Loucy (cell line): ENCODE measurements at regions not wholly inside any gene's neighbourhood (a gene's known extent, or its start where the extent isn't known, plus 50 kb on each side); places are given as distances from the start of the nearest gene placed in this dataset.

Source experiments
- H2AFZ ChIP-seq: fragments of 200-600 bp; sonication (generic); 2 replicates; pipeline ENCODE4 v1.6.0; 2016; ENCODE audit warnings: antibody characterized with exemption, mild to moderate bottlenecking, low read length, moderate library complexity
- H3F3A ChIP-seq: fragments of 200-600 bp; 2 replicates; pipeline ENCODE4 v1.6.0; 2016; ENCODE audit warnings: antibody characterized with exemption, low read depth, mild to moderate bottlenecking
- H3K27me3 ChIP-seq: fragments of 200-600 bp; sonication (generic); 2 replicates; pipeline ENCODE4 v1.6.1; 2014; ENCODE audit warnings: low read length, mild to moderate bottlenecking; ENCODE audit not compliant: insufficient read depth, poor library complexity, severe bottlenecking
- H3K36me3 ChIP-seq: fragments of 200-600 bp; sonication (generic); 2 replicates; pipeline ENCODE4 v1.6.1; 2016; ENCODE audit warnings: low read length; ENCODE audit not compliant: insufficient read depth
- H3K4me1 ChIP-seq: fragments of 200-600 bp; sonication (generic); 2 replicates; pipeline ENCODE4 v1.5.1; 2014; ENCODE audit warnings: low read length, mild to moderate bottlenecking; ENCODE audit not compliant: insufficient read depth, poor library complexity, severe bottlenecking
- H3K4me2 ChIP-seq: fragments of 200-600 bp; sonication (generic); 2 replicates; pipeline ENCODE4 v1.6.0; 2014; ENCODE audit warnings: antibody characterized with exemption, low read length, low read depth, mild to moderate bottlenecking; ENCODE audit not compliant: poor library complexity, severe bottlenecking
- H3K4me3 ChIP-seq: fragments of 200-600 bp; sonication (generic); 2 replicates; pipeline ENCODE4 v1.5.1; 2014; ENCODE audit warnings: low read length, mild to moderate bottlenecking, mixed read lengths; ENCODE audit not compliant: poor library complexity, severe bottlenecking
- H3K79me2 ChIP-seq: fragments of 200-600 bp; sonication (generic); 2 replicates; pipeline ENCODE4 v1.6.1; 2014; ENCODE audit warnings: low read length; ENCODE audit not compliant: insufficient read depth
- H3K9ac ChIP-seq: fragments of 200-600 bp; sonication (generic); 2 replicates; pipeline ENCODE4 v1.6.0; 2014; ENCODE audit warnings: mild to moderate bottlenecking, low read depth, low read length, moderate library complexity; ENCODE audit not compliant: poor library complexity, severe bottlenecking
- H3K9me2 ChIP-seq: fragments of 200-600 bp; sonication (generic); replicated peaks from 2 replicates; pipeline ENCODE4 v1.6.1; 2016; ENCODE audit warnings: low read depth, low read length, mixed read lengths
- H3K9me3 ChIP-seq: fragments of 200-600 bp; sonication (generic); 2 replicates; pipeline ENCODE4 v1.6.1; 2014; ENCODE audit warnings: mild to moderate bottlenecking, antibody characterized with exemption, low read length, low read depth; ENCODE audit not compliant: insufficient read depth
- H4K20me1 ChIP-seq: fragments of 200-600 bp; sonication (generic); 2 replicates; pipeline ENCODE4 v1.6.0; 2014; ENCODE audit warnings: antibody characterized with exemption, low read length, mild to moderate bottlenecking; ENCODE audit not compliant: insufficient read depth, poor library complexity, severe bottlenecking
- CTCF ChIP-seq: fragments of 200-600 bp; sonication (generic); conservative IDR thresholded peaks from 2 replicates; pipeline ENCODE4 v1.5.1; 2014; ENCODE audit warnings: mild to moderate bottlenecking, antibody characterized with exemption, low read length
- EZH2phosphoT487 ChIP-seq: fragments of 200-600 bp; IDR thresholded peaks from 2 replicates; pipeline ENCODE4 v1.6.1; 2018; ENCODE audit warnings: antibody characterized with exemption, mild to moderate bottlenecking, moderate library complexity, borderline replicate concordance

GRCh38 chr13:53158201-53158600 lies 129.6 kb downstream of the OLFM4 start:
- no peaks in the 10 kb centered on the region for H3K9me2 ChIP-seq
- no peaks in the 10 kb centered on the region for H3K9me3 ChIP-seq
- no peaks in the 10 kb centered on the region for H4K20me1 ChIP-seq
- no peak overlapping the region for H3K9ac ChIP-seq
- H3K4me3 ChIP-seq = no peak overlapping the region
- H3K79me2 ChIP-seq = no peaks in the 10 kb centered on the region
- H3K27me3 ChIP-seq = no peaks in the 10 kb centered on the region
- no peaks in the 10 kb centered on the region for H3F3A ChIP-seq
- H3K36me3 ChIP-seq = no peaks in the 10 kb centered on the region
- TF ChIP-seq CTCF (no peak), EZH2phosphoT487 (no peak)
- no peaks in the 10 kb centered on the region for H3K4me1 ChIP-seq
- H2AFZ ChIP-seq = no peak overlapping the region
- H3K4me2 ChIP-seq = no peak overlapping the region

- no peaks in the 10 kb centered on the region for H3K27me3 ChIP-seq
- no peaks in the 10 kb centered on the region for H3K9me2 ChIP-seq
- no peaks in the 10 kb centered on the region for H3K79me2 ChIP-seq
- H3K36me3 ChIP-seq = no peaks in the 10 kb centered on the region
- H3K4me1 ChIP-seq = no peaks in the 10 kb centered on the region
- H2AFZ ChIP-seq = no peak overlapping the region
- TF ChIP-seq CTCF (no peak), EZH2phosphoT487 (no peak)
- no peak overlapping the region for H3K4me3 ChIP-seq
- H3K4me2 ChIP-seq = no peak overlapping the region
- H3K9ac ChIP-seq = no peak overlapping the region
- H3K9me3 ChIP-seq = no peaks in the 10 kb centered on the region
- no peaks in the 10 kb centered on the region for H3F3A ChIP-seq
- no peaks in the 10 kb centered on the region for H4K20me1 ChIP-seq
Observed at GRCh38 chr13:53159431-53159830, 130.8 kb downstream of the OLFM4 start.

- Histone ChIP-seq H3K27me3 (no peaks in the 10 kb centered on the region), H3K4me3 (no peak overlapping the region), H3K4me2 (no peak overlapping the region), H3K9me3 (no peaks in the 10 kb centered on the region), H3K4me1 (no peaks in the 10 kb centered on the region), H3K9ac (no peak overlapping the region), H3K9me2 (no peaks in the 10 kb centered on the region), H3K36me3 (no peaks in the 10 kb centered on the region), H4K20me1 (no peaks in the 10 kb centered on the region), H2AFZ (no peak overlapping the region), H3K79me2 (no peaks in the 10 kb centered on the region), H3F3A (no peaks in the 10 kb centered on the region)
- TF ChIP-seq EZH2phosphoT487 (no peak), CTCF (no peak)
Observed at GRCh38 chr13:53160211-53160610, 131.6 kb downstream of the OLFM4 start.
